ENCODE measurements at regions not wholly inside any gene's neighbourhood (a gene's known extent, or its start where the extent isn't known, plus 50 kb on each side); places are given as distances from the start of the nearest gene placed in this dataset.

GRCh38 chr3:10614168-10614567 lies 108.8 kb upstream of the ATP2B2 start:
- Mint-ChIP-seq H3K36me3 (ENCODE audit: low read depth, unreplicated experiment) (peaks cover 18% of the 10 kb centered on the region), H3K9me3 (ENCODE audit: unreplicated experiment) (peaks cover 14% of the 10 kb centered on the region), H3K27ac (ENCODE audit: unreplicated experiment) (no peak overlapping the region), H3K27me3 (ENCODE audit: unreplicated experiment) (peaks cover 4% of the 10 kb centered on the region), H3K4me3 (ENCODE audit: unreplicated experiment) (no peak overlapping the region), H3K4me1 (ENCODE audit: unreplicated experiment) (no peaks in the 10 kb centered on the region)
- TF ChIP-seq CTCF (IDR thresholded peaks at IDR 0.05; ENCODE audit: unreplicated experiment): no peak
- no peak for DNase-seq (ENCODE audit: low spot score)

- Mint-ChIP-seq H3K27ac (ENCODE audit: unreplicated experiment) (no peak overlapping the region), H3K4me3 (ENCODE audit: unreplicated experiment) (no peak overlapping the region), H3K27me3 (ENCODE audit: unreplicated experiment) (peaks cover 8% of the 10 kb centered on the region), H3K4me1 (ENCODE audit: unreplicated experiment) (no peaks in the 10 kb centered on the region), H3K9me3 (ENCODE audit: unreplicated experiment) (peaks cover 14% of the 10 kb centered on the region), H3K36me3 (ENCODE audit: low read depth, unreplicated experiment) (peaks cover 18% of the 10 kb centered on the region)
- TF ChIP-seq CTCF (IDR thresholded peaks at IDR 0.05; ENCODE audit: unreplicated experiment): no peak
- DNase-seq (ENCODE audit: low spot score): no peak
Observed at GRCh38 chr3:10615715-10616114, 110.3 kb upstream of the ATP2B2 start.

- H3K4me3 Mint-ChIP-seq (ENCODE audit: unreplicated experiment): no peak overlapping the region
- H3K9me3 Mint-ChIP-seq (ENCODE audit: unreplicated experiment): peaks cover 14% of the 10 kb centered on the region
- no peak for TF ChIP-seq CTCF (IDR thresholded peaks at IDR 0.05; ENCODE audit: unreplicated experiment)
- peaks cover 18% of the 10 kb centered on the region for H3K36me3 Mint-ChIP-seq (ENCODE audit: low read depth, unreplicated experiment)
- no peak overlapping the region for H3K27ac Mint-ChIP-seq (ENCODE audit: unreplicated experiment)
- DNase-seq (ENCODE audit: low spot score): no peak
- no peaks in the 10 kb centered on the region for H3K4me1 Mint-ChIP-seq (ENCODE audit: unreplicated experiment)
- peaks cover 8% of the 10 kb centered on the region for H3K27me3 Mint-ChIP-seq (ENCODE audit: unreplicated experiment)
Observed at GRCh38 chr3:10616321-10616720, 110.9 kb upstream of the ATP2B2 start.

GRCh38 chr3:10619989-10620832 lies 114.8 kb upstream of the ATP2B2 start:
- no peak overlapping the region for H3K27ac Mint-ChIP-seq (ENCODE audit: unreplicated experiment)
- no peaks in the 10 kb centered on the region for H3K36me3 Mint-ChIP-seq (ENCODE audit: low read depth, unreplicated experiment)
- no peak for TF ChIP-seq CTCF (IDR thresholded peaks at IDR 0.05; ENCODE audit: unreplicated experiment)
- no peaks in the 10 kb centered on the region for H3K4me1 Mint-ChIP-seq (ENCODE audit: unreplicated experiment)
- no peak overlapping the region for H3K4me3 Mint-ChIP-seq (ENCODE audit: unreplicated experiment)
- DNase-seq (ENCODE audit: low spot score): no peak
- peaks cover 7% of the 10 kb centered on the region for H3K27me3 Mint-ChIP-seq (ENCODE audit: unreplicated experiment)
- no peaks in the 10 kb centered on the region for H3K9me3 Mint-ChIP-seq (ENCODE audit: unreplicated experiment)

- Mint-ChIP-seq H3K4me3 (ENCODE audit: unreplicated experiment) (no peak overlapping the region), H3K9me3 (ENCODE audit: unreplicated experiment) (no peaks in the 10 kb centered on the region), H3K4me1 (ENCODE audit: unreplicated experiment) (no peaks in the 10 kb centered on the region), H3K27me3 (ENCODE audit: unreplicated experiment) (peaks cover 7% of the 10 kb centered on the region), H3K27ac (ENCODE audit: unreplicated experiment) (no peak overlapping the region), H3K36me3 (ENCODE audit: low read depth, unreplicated experiment) (no peaks in the 10 kb centered on the region)
- no peak for DNase-seq (ENCODE audit: low spot score)
- TF ChIP-seq CTCF (IDR thresholded peaks at IDR 0.05; ENCODE audit: unreplicated experiment): no peak
Observed at GRCh38 chr3:10620833-10621082, 115.4 kb upstream of the ATP2B2 start.

Data from endothelial cell (in vitro differentiated cells).